ENCODE measurements at regions not wholly inside any gene's neighbourhood (a gene's known extent, or its start where the extent isn't known, plus 50 kb on each side); places are given as distances from the start of the nearest gene placed in this dataset.

DNA sequence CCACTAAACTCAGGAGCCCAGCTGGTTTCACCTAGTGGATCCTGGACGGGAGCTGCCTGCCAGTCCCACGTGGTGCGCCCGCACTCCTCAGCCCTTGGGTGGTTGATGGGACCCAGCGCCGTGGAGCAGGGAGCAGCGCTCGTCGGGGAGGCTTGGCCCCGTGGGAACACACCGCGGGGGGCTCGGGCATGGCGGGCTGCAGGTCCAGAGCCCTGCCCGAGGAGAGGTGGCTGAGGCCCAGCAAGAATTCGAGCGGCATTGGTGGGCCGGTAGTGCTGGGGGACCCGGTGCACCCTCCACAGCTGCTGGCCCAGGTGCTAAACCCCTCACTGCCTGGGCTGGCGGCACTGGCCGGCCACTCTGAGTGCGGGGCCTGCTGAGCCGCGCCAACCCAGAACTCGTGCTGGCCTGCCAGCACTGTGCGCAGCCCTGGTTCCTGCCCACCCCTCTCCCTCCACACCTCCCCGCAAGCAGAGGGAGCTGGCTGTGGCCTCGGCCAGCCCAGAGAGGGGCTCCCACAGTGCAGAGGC, 137.3 kb downstream of the TRIB2 start:
- TF ChIP-seq ZBTB7A (IDR thresholded peaks at IDR 0.05; ENCODE audit: low read depth) (no peak), TAF1 (IDR thresholded peaks at IDR 0.05; ENCODE audit: low read depth) (no peak), NFIC (IDR thresholded peaks at IDR 0.05) (no peak), CREB1 (IDR thresholded peaks at IDR 0.05; ENCODE audit: low read depth) (no peak), EGR1 (IDR thresholded peaks at IDR 0.05) (no peak), RAD21 (IDR thresholded peaks at IDR 0.05; ENCODE audit: low read depth) (no peak)
- TF ChIP-seq, protein P1, sequence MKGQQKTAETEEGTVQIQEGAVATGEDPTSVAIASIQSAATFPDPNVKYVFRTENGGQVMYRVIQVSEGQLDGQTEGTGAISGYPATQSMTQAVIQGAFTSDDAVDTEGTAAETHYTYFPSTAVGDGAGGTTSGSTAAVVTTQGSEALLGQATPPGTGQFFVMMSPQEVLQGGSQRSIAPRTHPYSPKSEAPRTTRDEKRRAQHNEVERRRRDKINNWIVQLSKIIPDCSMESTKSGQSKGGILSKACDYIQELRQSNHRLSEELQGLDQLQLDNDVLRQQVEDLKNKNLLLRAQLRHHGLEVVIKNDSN (IDR thresholded peaks at IDR 0.05) = no peak
- TF ChIP-seq, protein P2, sequence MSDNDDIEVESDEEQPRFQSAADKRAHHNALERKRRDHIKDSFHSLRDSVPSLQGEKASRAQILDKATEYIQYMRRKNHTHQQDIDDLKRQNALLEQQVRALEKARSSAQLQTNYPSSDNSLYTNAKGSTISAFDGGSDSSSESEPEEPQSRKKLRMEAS (IDR thresholded peaks at IDR 0.05) = no peak

DNA sequence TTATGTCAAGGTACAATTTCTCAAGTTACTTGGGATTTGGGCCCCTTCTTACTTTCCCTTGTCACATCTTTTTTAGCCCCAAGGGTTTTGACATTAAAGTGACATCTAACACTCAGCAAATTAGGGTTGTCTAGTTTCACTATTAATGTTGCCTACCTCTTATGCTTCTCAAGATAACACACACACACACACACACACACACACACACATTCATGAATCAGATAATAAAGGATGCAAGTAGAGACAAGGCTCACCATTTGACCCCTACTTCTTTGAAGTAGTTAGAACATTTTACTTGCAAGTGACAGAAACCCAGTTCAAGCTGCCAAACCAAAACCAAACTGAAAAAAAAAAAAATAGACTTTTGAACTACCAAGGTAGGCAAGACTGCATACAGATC, 138.8 kb downstream of the TRIB2 start:
- TF ChIP-seq, protein P2 (IDR thresholded peaks at IDR 0.05) = no peak
- no peak for TF ChIP-seq TAF1 (IDR thresholded peaks at IDR 0.05; ENCODE audit: low read depth)
- no peak for TF ChIP-seq NFIC (IDR thresholded peaks at IDR 0.05)
- TF ChIP-seq CEBPB (IDR thresholded peaks at IDR 0.05) = no peak
- TF ChIP-seq EGR1 (IDR thresholded peaks at IDR 0.05) = no peak
- no peak for TF ChIP-seq RAD21 (IDR thresholded peaks at IDR 0.05; ENCODE audit: low read depth)
- no peak for TF ChIP-seq CREB1 (IDR thresholded peaks at IDR 0.05; ENCODE audit: low read depth)
- no peak for TF ChIP-seq YY1 (IDR thresholded peaks at IDR 0.05; ENCODE audit: low read depth)
- no peak for TF ChIP-seq FOXM1 (IDR thresholded peaks at IDR 0.05; ENCODE audit: borderline replicate concordance, low read depth)
- TF ChIP-seq, protein P1 (IDR thresholded peaks at IDR 0.05) = no peak
- no peak for TF ChIP-seq TEAD4 (IDR thresholded peaks at IDR 0.05)
- no peak for TF ChIP-seq EP300 (IDR thresholded peaks at IDR 0.05; ENCODE audit: borderline replicate concordance)
- TF ChIP-seq TCF12 (IDR thresholded peaks at IDR 0.05; ENCODE audit: low read depth) = no peak
- TF ChIP-seq, protein P3, sequence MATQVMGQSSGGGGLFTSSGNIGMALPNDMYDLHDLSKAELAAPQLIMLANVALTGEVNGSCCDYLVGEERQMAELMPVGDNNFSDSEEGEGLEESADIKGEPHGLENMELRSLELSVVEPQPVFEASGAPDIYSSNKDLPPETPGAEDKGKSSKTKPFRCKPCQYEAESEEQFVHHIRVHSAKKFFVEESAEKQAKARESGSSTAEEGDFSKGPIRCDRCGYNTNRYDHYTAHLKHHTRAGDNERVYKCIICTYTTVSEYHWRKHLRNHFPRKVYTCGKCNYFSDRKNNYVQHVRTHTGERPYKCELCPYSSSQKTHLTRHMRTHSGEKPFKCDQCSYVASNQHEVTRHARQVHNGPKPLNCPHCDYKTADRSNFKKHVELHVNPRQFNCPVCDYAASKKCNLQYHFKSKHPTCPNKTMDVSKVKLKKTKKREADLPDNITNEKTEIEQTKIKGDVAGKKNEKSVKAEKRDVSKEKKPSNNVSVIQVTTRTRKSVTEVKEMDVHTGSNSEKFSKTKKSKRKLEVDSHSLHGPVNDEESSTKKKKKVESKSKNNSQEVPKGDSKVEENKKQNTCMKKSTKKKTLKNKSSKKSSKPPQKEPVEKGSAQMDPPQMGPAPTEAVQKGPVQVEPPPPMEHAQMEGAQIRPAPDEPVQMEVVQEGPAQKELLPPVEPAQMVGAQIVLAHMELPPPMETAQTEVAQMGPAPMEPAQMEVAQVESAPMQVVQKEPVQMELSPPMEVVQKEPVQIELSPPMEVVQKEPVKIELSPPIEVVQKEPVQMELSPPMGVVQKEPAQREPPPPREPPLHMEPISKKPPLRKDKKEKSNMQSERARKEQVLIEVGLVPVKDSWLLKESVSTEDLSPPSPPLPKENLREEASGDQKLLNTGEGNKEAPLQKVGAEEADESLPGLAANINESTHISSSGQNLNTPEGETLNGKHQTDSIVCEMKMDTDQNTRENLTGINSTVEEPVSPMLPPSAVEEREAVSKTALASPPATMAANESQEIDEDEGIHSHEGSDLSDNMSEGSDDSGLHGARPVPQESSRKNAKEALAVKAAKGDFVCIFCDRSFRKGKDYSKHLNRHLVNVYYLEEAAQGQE (IDR thresholded peaks at IDR 0.05; ENCODE audit: low read depth) = no peak
- no peak for TF ChIP-seq ZBTB7A (IDR thresholded peaks at IDR 0.05; ENCODE audit: low read depth)

DNA sequence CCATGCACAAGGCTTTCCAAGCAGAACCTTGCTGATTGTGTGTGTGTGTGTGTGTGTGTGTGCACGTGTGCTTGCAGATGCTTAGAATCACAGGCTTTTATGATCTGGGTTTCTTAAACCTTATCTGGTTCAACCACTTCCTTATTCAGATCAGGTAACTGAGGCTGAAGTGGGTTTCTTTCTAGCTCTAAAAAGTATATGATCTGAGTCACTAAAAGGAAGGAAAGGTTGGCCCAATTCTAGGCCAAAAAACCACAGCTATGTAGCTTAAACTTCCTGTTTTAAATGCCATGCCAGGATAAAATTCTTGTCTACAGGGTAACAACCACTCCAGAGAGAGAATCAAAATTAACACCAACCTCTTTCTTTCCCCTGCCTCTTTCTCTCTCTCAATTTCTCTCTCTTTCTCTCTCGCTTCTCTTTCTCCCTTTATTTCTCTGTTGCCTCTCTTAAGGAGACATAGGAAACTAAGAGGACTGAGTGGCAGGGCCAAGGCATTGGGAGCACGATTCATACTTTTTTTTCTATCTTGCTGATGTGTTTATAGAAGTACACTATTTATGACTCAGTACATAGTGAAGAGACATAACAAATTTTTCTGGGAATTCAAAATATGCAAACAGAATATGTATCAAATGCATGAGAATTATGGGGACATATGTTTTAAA, 140.3 kb downstream of the TRIB2 start:
- TF ChIP-seq EP300 (IDR thresholded peaks at IDR 0.05; ENCODE audit: borderline replicate concordance) = no peak
- TF ChIP-seq TAF1 (IDR thresholded peaks at IDR 0.05; ENCODE audit: low read depth) = no peak
- TF ChIP-seq, protein P3 (IDR thresholded peaks at IDR 0.05; ENCODE audit: low read depth) = no peak
- TF ChIP-seq FOXM1 (IDR thresholded peaks at IDR 0.05; ENCODE audit: borderline replicate concordance, low read depth) = no peak
- no peak for TF ChIP-seq ZBTB7A (IDR thresholded peaks at IDR 0.05; ENCODE audit: low read depth)

DNA sequence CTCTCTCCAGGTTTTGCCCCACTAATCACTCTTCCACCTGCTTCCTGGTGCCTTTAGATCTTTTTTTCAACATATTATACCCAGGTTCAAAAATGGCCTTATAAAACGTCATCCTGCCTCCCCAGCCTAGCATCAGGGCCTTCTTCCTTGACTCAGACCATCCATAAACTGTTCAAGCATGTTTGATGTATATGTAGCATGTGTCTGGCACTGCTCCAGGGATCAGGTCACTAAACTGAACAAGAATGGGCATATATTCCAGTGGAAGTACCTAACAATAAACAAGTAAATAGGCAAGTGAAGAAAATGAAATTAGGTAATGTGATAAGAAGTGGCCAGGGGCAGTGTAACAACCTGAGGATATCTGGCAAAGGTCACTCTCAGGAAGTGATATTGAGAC, 141.2 kb downstream of the TRIB2 start:
- TF ChIP-seq CEBPB (IDR thresholded peaks at IDR 0.05) (no peak), FOXM1 (IDR thresholded peaks at IDR 0.05; ENCODE audit: borderline replicate concordance, low read depth) (no peak), TCF12 (IDR thresholded peaks at IDR 0.05; ENCODE audit: low read depth) (no peak), YY1 (IDR thresholded peaks at IDR 0.05; ENCODE audit: low read depth) (no peak), ZBTB7A (IDR thresholded peaks at IDR 0.05; ENCODE audit: low read depth) (no peak), EP300 (IDR thresholded peaks at IDR 0.05; ENCODE audit: borderline replicate concordance) (no peak), TEAD4 (IDR thresholded peaks at IDR 0.05) (no peak), RAD21 (IDR thresholded peaks at IDR 0.05; ENCODE audit: low read depth) (no peak), CREB1 (IDR thresholded peaks at IDR 0.05; ENCODE audit: low read depth) (no peak), NFIC (IDR thresholded peaks at IDR 0.05) (no peak), EGR1 (IDR thresholded peaks at IDR 0.05) (no peak), TAF1 (IDR thresholded peaks at IDR 0.05; ENCODE audit: low read depth) (no peak)
- TF ChIP-seq, protein P2 (IDR thresholded peaks at IDR 0.05) = no peak
- TF ChIP-seq, protein P3 (IDR thresholded peaks at IDR 0.05; ENCODE audit: low read depth) = no peak
- TF ChIP-seq, protein P1 (IDR thresholded peaks at IDR 0.05) = no peak

All from Ishikawa (cell line).